ENCODE measurements at regions not wholly inside any gene's neighbourhood (a gene's known extent, or its start where the extent isn't known, plus 50 kb on each side); places are given as distances from the start of the nearest gene placed in this dataset.

- TF ChIP-seq CTCF (IDR thresholded peaks at IDR 0.05): no peak
- H3K36me3 ChIP-seq: no peaks in the 10 kb centered on the region
- no peak for DNase-seq (ENCODE audit: low spot score in 2 of 2)
- no peaks in the 10 kb centered on the region for H3K9me3 ChIP-seq
- H3K27me3 ChIP-seq: no peaks in the 10 kb centered on the region
- intact Hi-C loops (cut with DNase I): no loop called here
- no peak overlapping the region for H3K4me3 ChIP-seq
- peak overlapping the region; percentile 66 to 69 for H3K27ac ChIP-seq
- peaks cover 5 to 35% of the 10 kb centered on the region in 2 donors for H3K4me1 ChIP-seq
These were observed 376.2 kb upstream of the C2CD4B start for GRCh38 chr15:62541250-62541649.

GRCh38 chr15:62541846-62542245 lies 376.8 kb upstream of the C2CD4B start:
- intact Hi-C loops (cut with DNase I): no loop called here

GRCh38 chr15:62544446-62544845 lies 379.4 kb upstream of the C2CD4B start:
- Histone ChIP-seq H3K4me3 (no peak overlapping the region), H3K36me3 (no peaks in the 10 kb centered on the region), H3K9me3 (no peaks in the 10 kb centered on the region), H3K27ac (peak overlapping the region; percentile 70 to 75), H3K27me3 (no peaks in the 10 kb centered on the region), H3K4me1 (peaks cover 9 to 58% of the 10 kb centered on the region in 2 donors)
- intact Hi-C loops (cut with DNase I): no loop called here
- no peak for TF ChIP-seq CTCF (IDR thresholded peaks at IDR 0.05)
- DNase-seq (ENCODE audit: low spot score in 2 of 2): peak in 1 of 2 donors; percentile 5

More at GRCh38 chr15:62541846-62542245, 376.8 kb upstream of the C2CD4B start:
- peak overlapping the region in 1 of 2 donors; percentile 69 for H3K27ac ChIP-seq
- no peak for DNase-seq (ENCODE audit: low spot score in 2 of 2)
- no peaks in the 10 kb centered on the region for H3K9me3 ChIP-seq
- peaks cover 8 to 41% of the 10 kb centered on the region in 2 donors for H3K4me1 ChIP-seq
- H3K4me3 ChIP-seq: no peak overlapping the region
- no peak for TF ChIP-seq CTCF (IDR thresholded peaks at IDR 0.05)
- no peaks in the 10 kb centered on the region for H3K36me3 ChIP-seq
- H3K27me3 ChIP-seq: no peaks in the 10 kb centered on the region

- no peaks in the 10 kb centered on the region for H3K9me3 ChIP-seq
- H3K4me3 ChIP-seq: no peak overlapping the region
- intact Hi-C loops (cut with DNase I): loop anchor here (5.0 kb wide), 1 partner anchor 73 kb away; no protein-coding TSS in a partner anchor
- peaks cover 5 to 61% of the 10 kb centered on the region in 2 donors for H3K4me1 ChIP-seq
- H3K36me3 ChIP-seq: no peaks in the 10 kb centered on the region
- TF ChIP-seq CTCF (IDR thresholded peaks at IDR 0.05): no peak
- peak overlapping the region; percentile 70 to 75 for H3K27ac ChIP-seq
- DNase-seq (ENCODE audit: low spot score in 2 of 2): peak in 1 of 2 donors; percentile 76
- no peaks in the 10 kb centered on the region for H3K27me3 ChIP-seq
These were observed 380.6 kb upstream of the C2CD4B start for GRCh38 chr15:62545467-62546227.

GRCh38 chr15:62546628-62547027 lies 381.5 kb upstream of the C2CD4B start:
- no peaks in the 10 kb centered on the region for H3K9me3 ChIP-seq
- intact Hi-C loops (cut with DNase I): loop anchor here (5.0 kb wide), 1 partner anchor 74 kb away; no protein-coding TSS in a partner anchor
- no peaks in the 10 kb centered on the region for H3K36me3 ChIP-seq
- H3K4me3 ChIP-seq: peak overlapping the region in 1 of 2 donors; percentile 3
- DNase-seq (ENCODE audit: low spot score in 2 of 2): peak in 1 of 2 donors; percentile 30
- H3K27me3 ChIP-seq: no peaks in the 10 kb centered on the region
- no peak for TF ChIP-seq CTCF (IDR thresholded peaks at IDR 0.05)
- H3K27ac ChIP-seq: peak overlapping the region; percentile 70 to 75
- H3K4me1 ChIP-seq: peaks cover 4 to 57% of the 10 kb centered on the region in 2 donors

All from ascending aorta (tissue), 2 donors.